ENCODE measurements at regions not wholly inside any gene's neighbourhood (a gene's known extent, or its start where the extent isn't known, plus 50 kb on each side); places are given as distances from the start of the nearest gene placed in this dataset.

DNA sequence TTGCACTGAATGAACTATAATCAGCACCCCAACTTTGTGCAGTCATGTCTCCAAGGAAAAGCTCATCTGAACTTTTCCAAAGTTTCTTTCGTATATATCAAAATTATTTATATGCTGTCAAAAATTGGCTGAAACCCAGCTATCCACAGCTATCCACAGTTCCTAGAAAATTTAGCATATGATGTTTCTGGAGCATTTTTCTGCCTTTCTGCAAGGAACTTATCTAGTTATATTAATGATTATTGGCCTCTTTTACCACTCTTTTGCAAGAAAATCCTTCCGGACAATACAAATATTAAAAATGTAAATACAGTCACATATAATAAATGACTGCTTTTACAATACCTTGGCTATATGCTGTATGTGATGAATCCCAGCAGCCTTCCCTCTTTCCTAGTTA is 270.2 kb downstream of the TMEM167A start:
- DNase-seq (ENCODE audit: low spot score) = no peak

DNA sequence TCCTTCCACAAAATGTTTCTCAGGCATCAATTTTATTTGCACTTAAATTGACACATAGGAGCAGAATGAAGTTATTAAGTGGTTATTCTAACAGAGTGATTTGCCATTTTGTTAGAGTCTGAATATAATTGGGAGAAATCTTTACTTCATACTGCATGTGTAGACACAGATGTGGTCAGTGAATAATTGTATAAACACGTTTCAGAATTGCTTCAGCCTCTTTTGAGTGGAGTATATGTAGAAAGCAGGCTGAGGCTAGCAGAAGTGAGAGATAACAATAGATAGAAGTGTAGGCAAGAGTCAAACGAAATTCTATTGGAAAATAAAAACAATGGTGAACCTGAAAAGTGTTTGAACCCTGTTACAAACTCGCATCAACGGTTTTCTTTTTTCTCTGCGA is 270.7 kb downstream of the TMEM167A start:
- no peak for DNase-seq (ENCODE audit: low spot score)

DNA sequence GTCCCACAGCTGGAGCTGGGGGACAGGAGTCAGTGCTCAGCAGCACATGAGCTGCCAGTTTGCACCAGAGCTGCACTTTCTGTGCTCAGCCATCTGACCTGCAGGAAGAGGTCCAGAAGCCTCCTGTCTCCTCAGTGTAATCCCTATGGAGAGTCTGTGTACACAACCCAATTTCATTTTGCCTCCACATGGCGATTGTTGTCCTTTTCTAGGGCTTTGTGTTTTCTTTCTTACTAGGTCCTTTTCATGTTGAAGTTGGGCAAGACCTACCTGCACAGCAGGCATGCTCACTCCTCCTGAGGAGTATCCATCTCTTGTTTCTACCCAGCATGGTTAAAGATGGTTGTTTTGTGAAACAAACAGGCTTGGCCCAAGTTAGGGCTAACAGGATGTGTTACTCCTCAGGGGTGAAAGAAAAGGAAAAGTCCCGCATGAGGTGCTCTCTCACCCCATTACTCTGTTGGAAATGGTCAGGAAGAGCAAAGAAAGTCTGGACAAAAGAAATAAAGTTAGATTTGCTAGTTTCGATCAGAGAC is 273.0 kb downstream of the TMEM167A start:
- no peak for DNase-seq (ENCODE audit: low spot score)

DNA sequence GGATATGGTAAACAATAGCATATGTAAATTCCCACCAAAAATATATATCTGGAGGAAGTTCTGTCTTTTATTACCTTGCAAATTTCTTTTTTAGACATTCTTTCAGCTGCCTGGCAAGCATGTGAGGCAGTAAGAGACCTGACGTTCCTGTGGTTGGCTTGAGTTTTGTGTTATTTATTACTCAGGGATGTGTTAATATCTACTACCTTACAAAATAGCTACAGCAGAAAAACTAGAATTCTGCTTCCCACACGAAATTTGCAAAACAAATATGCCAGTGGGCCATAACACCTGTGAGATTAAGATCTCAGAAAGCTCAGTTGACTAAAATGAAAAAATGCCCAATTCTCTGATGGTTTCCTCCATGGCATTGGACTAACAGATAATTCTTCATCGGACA is 274.2 kb downstream of the TMEM167A start:
- no peak for DNase-seq (ENCODE audit: low spot score)

DNA sequence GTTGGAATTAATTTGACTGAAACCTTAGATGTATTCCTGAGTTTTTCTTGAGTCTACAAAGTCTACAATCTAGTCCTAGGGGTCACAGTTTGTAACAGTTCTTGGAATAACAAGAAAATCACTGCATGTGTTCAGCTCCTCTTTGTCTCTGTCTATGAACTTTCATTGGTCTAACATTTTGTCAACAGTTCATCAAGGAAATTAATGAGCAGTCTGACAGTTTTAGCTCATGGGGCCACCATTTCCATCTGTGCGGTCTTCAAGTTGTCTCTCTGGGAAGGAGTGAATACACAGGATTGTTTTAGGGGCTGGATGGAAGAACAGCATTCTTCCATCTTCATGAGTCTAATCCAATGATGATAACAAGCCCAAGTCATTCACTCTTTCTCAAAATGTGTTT is 276.4 kb downstream of the TMEM167A start:
- DNase-seq (ENCODE audit: low spot score) = no peak

DNA sequence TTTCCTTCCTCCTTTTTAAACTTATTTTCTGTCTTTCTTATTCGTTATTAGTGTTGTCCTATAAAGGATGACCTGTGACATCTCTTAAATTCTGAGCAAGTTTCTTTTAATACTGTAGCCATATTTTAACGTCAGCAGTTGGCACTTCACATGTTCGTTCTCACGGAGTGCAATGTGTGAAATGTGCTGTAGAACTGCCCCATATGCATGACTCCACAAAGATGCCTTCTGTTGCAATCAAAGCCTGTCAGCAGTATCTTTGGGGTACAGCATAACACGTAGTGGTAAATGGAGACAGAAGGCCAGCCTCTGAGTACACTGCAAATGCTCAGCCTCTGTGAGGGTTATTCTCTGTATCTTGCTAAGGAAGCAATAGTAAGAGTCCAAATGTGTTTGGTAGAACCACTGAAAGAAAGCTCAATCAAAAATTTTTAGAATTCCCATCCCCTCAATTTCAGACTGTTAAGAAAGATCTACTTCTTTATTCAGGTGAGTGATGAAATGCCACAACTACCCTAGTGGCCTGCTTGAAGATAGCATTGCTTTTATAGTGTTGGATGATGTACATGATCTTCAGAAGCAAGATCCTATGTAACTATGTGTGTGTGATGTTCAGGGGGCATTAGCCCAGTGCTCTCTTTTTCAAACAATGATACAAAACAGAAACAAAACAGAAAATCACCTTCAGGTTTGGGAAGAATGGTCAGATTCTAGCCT is 277.7 kb downstream of the TMEM167A start:
- no peak for DNase-seq (ENCODE audit: low spot score)

DNA sequence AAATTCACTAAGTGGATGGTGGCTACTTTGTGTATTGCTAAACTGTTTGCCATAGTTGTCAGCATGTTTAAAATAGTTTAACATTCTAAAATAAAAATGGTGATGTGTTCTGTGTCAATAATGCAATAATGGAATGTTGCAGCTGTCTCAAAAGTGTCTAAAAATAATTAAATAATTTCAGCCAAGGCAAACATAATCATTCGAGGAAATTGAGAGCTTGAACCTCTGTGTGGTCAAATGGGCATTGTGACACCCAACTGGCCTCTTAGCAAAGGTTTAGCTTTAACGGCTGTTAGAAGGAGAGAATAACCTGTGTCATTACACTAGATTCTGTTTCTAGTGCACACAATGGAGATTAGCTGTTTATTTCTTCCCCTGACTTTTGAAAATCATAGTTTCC is 278.5 kb downstream of the TMEM167A start:
- no peak for DNase-seq (ENCODE audit: low spot score)

DNA sequence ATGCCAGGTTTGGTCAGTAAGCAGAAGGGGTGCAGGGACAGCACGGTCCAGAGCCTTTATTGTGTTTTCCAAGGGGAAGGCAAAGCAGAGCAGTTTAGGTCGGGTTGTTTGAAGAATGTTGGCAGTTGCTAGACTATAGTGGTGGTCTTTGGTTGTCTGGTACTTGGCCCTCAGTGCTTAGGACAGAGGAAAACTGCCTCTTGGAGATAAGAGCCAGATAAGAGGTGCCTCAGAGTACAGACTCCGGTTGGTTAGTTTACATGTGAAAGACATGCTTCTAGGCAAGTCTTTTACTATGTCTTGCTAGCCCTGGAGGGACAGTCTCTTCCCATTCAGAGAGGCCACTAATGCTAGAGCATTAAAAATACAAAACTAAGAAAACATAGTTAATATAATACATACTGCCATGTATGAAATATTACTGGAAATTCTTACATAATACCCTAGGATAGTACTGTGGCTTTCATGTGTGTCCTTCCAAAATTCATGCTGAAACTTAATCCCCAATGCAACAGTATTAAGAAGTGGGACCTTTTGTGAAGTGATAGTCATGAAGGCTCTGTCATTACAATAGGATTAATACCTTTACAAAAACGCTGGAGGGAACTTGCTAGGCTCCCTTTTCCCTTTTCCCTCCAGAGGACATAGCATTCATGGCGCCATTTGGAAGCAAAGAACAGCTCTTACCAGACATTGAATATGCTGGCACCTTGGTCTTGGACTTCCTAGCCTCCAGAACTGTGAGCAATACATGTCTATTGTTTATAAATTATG is 280.4 kb downstream of the TMEM167A start:
- no peak for DNase-seq (ENCODE audit: low spot score)

DNA sequence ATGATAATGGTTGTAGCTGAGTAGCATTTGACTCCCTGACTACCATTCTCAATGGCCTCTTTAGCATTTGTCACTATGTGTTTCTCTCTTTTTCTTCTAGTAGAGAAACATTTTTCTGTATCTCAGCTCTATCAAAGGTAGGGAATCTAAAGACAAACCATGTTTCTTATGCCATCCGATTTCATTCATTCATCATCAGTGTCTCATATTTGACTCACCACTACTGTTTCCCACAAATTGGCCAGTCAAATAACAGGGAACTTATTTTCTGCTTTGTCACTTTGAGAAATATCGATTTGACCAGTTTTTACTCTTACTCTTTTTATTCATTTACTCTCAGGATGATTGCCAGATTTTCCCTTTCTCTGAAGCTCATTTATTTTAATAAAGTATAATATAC is 282.3 kb downstream of the TMEM167A start:
- DNase-seq (ENCODE audit: low spot score) = no peak

DNA sequence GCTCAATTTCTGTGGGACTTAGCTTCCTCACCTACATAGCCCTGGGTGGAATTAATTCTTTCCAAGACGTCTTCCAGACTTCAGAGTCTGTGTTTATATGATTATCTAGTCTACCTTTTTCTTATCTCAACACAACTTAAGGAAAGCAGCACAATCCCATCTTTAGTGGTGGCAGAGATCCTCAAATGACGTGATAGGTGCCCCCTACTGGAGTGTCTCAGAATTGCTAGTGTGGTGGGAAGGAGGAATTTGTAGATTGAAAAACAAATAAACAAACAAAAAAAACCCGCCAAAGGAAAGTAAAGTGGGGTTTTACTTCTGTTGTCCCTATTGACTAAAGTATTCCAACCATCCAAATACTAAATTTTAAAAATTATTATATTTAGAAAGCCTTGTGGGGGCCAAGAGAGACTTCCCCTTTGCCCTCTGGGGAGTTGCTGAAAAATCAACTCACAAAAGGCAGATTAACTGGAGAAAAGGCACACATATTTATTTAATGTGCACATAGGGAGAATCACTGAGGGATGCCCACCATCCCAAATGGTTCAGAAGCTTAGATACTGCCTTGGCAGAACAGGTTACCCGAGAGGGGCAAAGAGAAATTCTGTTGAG is 283.3 kb downstream of the TMEM167A start:
- DNase-seq (ENCODE audit: low spot score) = no peak

DNA sequence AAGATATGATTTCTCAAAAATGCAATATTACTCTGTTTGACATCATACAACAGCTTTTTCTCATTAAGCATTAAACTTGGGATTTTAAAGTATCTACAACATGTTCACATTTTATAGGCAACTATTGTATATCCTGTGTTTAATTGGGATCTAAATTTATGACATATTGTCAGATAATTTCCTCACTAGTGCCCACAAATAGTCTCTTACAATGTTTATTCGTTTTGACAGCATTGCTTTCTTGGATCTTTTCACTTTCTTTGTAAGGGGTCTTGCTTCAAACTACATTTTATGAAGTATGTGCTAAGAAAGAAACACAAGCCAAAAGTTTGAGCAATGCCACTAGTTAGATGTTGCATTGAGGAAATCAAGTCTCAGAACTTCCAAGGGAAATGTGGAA is 285.1 kb downstream of the TMEM167A start:
- no peak for DNase-seq (ENCODE audit: low spot score)

DNA sequence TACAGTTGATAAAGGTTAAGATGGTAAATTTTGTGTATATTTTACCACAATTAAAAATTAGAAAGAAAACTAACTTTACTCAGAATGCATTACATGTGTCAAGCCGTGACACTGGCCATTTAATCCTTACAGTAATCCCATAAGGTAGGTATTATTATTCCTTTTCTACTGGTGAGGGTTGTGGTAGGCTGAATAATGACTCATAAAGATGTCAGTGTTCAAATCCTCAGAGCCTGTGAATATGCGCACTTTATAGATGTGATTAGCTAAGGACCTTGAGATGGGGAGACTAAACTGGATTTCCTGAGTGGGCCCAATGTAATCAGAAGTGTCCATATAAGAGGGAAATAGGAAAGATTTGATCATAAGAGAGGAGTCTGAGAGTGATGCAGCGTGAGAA is 288.1 kb downstream of the TMEM167A start:
- no peak for DNase-seq (ENCODE audit: low spot score)

DNA sequence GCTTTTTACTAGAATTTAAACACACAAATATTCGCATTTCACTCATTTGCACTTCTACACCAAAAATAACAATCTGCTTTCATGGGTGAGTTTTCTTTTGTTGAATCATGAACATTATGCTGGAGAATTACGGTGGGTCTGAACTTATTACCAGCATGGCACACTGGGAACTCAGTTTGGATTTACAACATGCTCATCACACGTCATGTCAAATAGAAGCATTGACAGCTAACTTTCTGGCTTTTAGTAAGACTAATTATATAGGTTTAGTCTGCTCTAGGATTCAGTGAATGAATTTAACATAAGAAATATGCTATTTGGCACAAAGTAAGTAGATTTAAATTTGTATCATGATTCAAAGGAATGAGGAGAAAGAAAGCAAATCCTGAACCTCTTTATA is 290.4 kb downstream of the TMEM167A start:
- no peak for DNase-seq (ENCODE audit: low spot score)

DNA sequence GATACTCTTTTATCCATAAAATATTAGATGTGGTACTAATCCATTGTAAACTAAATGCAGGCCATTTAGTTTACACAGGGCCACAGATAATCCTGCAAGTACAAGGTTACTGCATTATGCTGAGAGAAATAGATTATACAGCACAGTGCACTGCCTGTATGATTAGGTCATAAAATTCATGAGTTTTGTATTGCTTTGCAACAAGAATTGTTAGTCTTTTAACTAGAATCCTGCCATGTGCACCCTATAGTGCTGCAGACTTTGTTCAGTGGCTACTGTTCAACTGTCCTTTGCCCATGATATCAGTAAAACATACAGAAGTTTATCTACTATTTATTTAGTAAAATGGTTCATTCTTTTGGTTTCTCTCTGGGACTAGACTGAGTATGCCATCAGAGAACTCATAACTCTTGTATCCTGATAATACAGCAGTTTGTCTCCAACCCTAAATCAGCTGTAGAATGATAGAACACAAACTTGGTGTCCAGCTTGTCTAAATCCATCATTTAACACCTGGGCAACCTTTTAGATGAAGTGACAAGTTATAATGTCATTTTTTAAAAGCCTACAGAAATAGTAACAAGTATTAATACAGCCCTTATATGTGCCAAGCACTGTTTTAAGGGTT is 291.2 kb downstream of the TMEM167A start:
- DNase-seq (ENCODE audit: low spot score) = no peak

DNA sequence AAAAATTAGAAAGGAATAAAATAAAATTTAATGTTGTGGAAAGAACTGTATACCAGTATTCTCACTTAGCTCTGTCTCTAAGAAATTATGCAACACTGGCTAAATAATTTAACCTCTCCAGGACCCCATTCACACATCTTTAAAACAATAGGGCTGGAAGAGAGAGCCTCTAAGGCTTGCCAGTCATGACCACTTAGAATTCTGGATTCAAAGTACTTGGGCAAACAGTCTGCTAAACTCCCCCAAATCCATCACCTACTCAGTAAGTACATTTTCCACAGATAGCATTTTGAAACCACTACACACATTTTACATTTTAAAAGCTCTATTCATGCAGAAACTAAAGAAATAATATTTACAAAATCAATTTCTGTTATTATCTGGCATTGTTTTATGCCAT is 291.7 kb downstream of the TMEM167A start:
- DNase-seq (ENCODE audit: low spot score) = no peak

DNA sequence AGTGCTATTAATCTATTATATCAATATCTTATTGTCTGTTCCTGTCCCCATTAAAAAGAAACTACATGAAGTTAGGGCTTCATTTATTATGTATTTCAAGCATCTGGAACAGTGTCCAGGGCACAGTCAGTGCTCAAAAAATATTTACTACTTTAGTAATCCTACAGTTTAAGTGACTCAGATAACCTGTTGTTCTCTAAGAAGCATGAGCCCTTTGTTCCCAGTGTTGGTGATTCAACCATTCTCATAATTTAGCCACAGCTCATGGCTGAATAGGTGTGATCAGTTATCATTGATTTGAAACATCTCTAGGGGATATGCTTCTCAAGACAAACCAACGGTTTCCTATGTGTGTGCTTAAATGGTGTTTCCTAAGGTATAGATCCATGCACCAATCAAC is 292.7 kb downstream of the TMEM167A start:
- DNase-seq (ENCODE audit: low spot score) = no peak

DNA sequence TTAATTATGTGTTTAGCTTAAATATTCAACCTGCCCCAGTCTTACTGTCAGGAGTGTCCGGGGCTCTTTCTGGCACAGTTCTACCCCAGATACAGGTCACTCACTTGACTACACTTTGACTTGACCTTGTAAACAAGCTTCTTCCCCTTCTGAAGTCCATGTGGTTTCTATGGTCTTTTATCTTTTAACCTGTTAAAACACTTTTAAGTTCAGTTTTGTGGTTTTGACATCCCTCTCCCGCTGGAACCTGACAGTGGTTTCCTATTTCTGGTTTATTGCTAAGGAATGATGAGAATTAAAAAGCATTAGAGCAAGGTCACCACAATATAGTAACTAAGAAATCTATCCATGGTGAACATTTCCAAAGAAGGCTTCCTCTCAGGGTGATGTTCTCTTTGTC is 300.1 kb downstream of the TMEM167A start:
- DNase-seq (ENCODE audit: low spot score) = peak; percentile 69

DNA sequence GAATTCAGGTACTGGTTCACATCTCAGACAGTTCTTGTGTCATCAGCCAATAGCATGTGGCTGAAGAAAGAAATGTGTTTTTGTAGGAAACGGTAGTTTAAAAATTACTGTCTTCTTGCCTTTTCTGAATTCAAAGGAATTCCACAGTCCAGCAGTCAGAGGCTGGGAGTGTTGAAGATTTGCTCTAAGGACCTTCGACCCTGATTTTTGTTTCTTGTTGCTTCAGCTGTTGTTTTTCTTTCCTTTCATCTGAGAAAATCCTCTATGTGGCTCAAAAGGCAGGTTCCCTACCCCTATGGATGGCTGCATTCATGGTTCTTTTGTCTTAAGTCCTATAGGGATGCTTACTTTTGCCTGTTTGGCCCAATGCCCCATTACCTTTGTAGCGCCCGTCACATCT is 304.9 kb downstream of the TMEM167A start:
- no peak for DNase-seq (ENCODE audit: low spot score)

DNA sequence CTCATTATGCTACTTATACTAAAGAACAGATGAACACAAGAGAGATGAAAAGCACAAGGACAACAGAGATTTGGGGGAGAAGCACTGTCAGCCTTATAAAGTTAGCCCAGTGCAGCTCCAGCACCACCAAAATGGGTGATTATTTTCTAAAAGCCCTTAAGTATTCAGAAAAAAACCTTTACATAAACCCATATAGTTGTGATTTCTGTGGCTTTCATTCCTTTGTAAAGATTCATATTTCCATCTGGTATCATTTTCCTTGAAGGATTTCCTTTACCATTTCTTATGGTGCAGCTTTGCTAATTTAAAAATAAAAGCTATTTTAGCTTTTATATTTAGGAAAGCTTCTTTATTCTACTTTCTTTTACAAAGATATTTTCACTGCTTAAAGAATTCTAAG is 311.0 kb downstream of the TMEM167A start:
- DNase-seq (ENCODE audit: low spot score) = no peak

DNA sequence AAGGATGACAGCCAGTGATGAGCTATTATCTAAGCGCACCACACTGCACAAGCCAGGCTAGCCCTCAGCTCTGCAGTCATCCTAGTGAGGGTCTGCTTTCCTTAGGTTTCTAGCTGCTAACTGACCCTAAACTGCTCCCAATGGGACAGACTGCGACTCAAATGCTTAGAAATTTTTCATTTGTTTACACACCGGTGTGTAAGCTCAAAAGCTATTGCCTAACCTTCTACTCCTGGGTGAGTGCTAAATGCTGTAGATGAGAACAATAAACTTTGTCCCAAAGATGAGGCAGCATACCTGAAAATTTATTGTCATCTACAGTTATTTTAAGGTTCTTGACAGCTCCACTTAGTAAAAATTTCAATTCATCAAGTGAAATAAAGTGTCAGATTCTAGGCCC is 311.4 kb downstream of the TMEM167A start:
- DNase-seq (ENCODE audit: low spot score) = no peak

DNA sequence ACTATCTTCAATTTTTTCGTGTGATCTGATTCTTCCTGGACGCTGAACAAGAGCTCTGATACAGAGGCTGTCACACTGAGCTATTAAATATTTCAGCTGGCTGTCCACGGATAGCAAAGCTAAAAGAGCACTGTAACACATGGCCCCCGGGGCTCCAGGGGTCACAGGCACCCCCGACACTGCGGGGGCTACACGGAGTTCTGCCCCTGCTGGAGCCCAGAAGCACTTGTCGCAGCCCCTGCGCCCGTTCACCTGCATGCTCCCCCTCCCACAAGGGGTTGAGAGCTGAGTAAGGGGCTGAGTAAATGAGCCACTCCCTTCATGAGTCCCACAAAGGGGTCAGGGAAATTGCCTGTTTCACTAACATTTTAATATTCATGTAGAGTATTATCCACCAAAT is 316.3 kb downstream of the TMEM167A start:
- no peak for DNase-seq (ENCODE audit: low spot score)

DNA sequence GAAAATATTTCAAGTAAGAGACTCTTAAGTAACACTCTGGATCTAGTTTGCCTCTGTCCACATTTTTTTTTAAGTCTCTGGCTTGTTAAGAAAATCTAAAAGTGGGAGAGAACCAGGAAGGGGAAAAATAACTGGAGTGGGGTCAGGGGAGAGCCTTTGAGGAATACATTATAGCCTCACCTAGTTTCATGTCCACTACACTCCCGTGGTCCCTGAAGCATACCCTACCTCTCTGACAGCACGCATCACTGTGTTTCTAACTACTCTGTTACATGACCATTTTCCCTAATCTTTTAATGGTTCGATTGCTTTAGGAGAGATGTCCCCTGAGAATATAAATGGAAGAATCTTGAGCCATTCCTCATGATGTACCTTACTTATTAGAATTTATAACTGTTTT is 318.3 kb downstream of the TMEM167A start:
- no peak for DNase-seq (ENCODE audit: low spot score)

DNA sequence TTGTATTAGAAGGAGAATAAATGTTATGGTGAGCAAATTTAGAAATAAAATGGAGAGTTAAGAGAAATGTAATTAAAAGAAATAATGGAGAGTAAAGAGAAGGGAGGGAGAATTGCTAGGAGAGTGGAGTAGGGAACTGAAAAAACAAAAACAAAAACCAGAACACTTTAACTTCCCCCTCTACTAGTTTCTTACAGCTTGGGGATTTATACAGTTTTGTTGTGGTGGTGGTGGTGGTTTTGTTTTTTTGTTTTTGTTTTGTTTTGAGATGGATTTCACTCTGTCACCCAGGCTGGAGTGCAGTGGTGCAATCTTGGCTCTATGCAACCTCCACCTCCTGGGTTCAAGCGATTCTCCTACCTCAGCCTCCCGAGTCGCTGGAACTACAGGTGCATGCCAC is 322.4 kb downstream of the TMEM167A start:
- DNase-seq (ENCODE audit: low spot score) = no peak

All from SW480 (cell line).